NCI-H460 (cell line): ENCODE measurements at regions not wholly inside any gene's neighbourhood (a gene's known extent, or its start where the extent isn't known, plus 50 kb on each side); places are given as distances from the start of the nearest gene placed in this dataset.
"Not testable (repeated sequence)": the region's sequence is repeated elsewhere in the genome, so short reads cannot be mapped to it uniquely, and the experiment has no call there.

ENCODE experiments used
- DNase-seq: peaks from one replicate; pipeline ENCODE4 v3.0.0-alpha.2; 2016; ENCODE audit warnings: low read depth; ENCODE audit errors: extremely low read depth

GRCh38 chr2:52117299-52117698 lies 1085.4 kb upstream of the NRXN1 start:
- peak; percentile 33 for DNase-seq

- no peak for DNase-seq
These were observed 1083.8 kb upstream of the NRXN1 start for GRCh38 chr2:52115750-52116149.

GRCh38 chr2:52113338-52113737 lies 1081.4 kb upstream of the NRXN1 start:
- no peak for DNase-seq

GRCh38 chr2:52112141-52112540 lies 1080.2 kb upstream of the NRXN1 start:
- DNase-seq, result no peak

GRCh38 chr2:52107124-52107523 lies 1075.2 kb upstream of the NRXN1 start:
- no peak for DNase-seq

GRCh38 chr2:52097071-52097470 lies 1065.1 kb upstream of the NRXN1 start:
- no peak for DNase-seq

GRCh38 chr2:52084759-52085158 lies 1052.8 kb upstream of the NRXN1 start:
- no peak for DNase-seq

GRCh38 chr2:52083214-52083613 lies 1051.3 kb upstream of the NRXN1 start:
- DNase-seq, result no peak

- DNase-seq, result no peak
These were observed 1050.7 kb upstream of the NRXN1 start for GRCh38 chr2:52082646-52083045.

GRCh38 chr2:52079602-52080001 lies 1047.7 kb upstream of the NRXN1 start:
- no peak for DNase-seq

GRCh38 chr2:52077159-52077558 lies 1045.2 kb upstream of the NRXN1 start:
- DNase-seq, result no peak

- no peak for DNase-seq
These were observed 1042.3 kb upstream of the NRXN1 start for GRCh38 chr2:52074130-52074719.

GRCh38 chr2:52072949-52073348 lies 1041.0 kb upstream of the NRXN1 start:
- DNase-seq, result no peak

GRCh38 chr2:52070665-52071064 lies 1038.7 kb upstream of the NRXN1 start:
- no peak for DNase-seq

GRCh38 chr2:52064234-52064633 lies 1032.3 kb upstream of the NRXN1 start:
- DNase-seq, result no peak

GRCh38 chr2:52054824-52055223 lies 1022.9 kb upstream of the NRXN1 start:
- no peak for DNase-seq

GRCh38 chr2:52036853-52037252 lies 1004.9 kb upstream of the NRXN1 start:
- no peak for DNase-seq

GRCh38 chr2:52036024-52036423 lies 1004.1 kb upstream of the NRXN1 start:
- DNase-seq, result no peak

- DNase-seq, result no peak
These were observed 1003.5 kb upstream of the NRXN1 start for GRCh38 chr2:52035391-52035790.

GRCh38 chr2:52034706-52035105 lies 1002.8 kb upstream of the NRXN1 start:
- no peak for DNase-seq

GRCh38 chr2:52022006-52022405 lies 990.1 kb upstream of the NRXN1 start:
- no peak for DNase-seq

GRCh38 chr2:52017646-52018235 lies 985.8 kb upstream of the NRXN1 start:
- DNase-seq, result no peak

GRCh38 chr2:52006821-52007366 lies 975.0 kb upstream of the NRXN1 start:
- not testable (repeated sequence) for DNase-seq
